ENCODE measurements at regions not wholly inside any gene's neighbourhood (a gene's known extent, or its start where the extent isn't known, plus 50 kb on each side); places are given as distances from the start of the nearest gene placed in this dataset.

DNA sequence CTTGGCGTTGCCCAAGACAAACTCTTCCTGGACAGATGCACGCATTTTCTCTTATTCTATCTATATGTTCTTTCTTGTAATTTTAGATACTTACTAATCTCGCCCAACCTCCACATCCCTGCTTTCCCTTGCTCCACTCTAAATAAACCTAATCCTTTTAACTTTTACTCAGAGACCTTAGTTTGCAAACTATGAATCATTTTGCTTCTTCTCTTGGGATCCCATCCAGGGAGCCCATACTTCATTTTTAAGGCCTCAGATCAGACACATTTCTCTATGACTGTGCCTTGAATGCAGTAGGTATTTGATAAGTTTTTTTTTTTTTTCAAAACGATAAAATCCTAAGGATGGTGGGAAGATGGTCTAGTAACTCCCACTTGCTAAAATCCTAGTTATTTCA lies 353.8 kb upstream of the HAND2 start (continued):
- TF ChIP-seq OSR1 (CRISPR knock-in tag; IDR thresholded peaks at IDR 0.05) = no peak

DNA sequence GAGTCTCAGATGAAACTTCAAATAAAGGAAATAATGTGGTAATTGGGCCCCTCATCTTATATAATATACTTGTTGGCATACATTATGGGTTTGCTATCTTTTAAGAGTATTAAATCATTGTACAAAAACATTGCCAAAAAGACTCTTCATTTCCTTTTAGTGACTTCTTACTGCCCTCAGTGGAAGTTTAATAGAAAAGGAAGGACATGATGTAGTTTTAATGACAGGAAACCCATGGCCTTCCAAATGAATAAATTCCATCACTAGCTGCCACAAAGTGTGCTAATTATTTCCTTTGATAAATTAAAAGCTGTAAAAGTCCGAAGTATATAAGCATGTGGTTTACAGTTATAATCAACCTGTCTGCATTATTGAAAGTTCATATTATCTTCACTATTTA lies 350.9 kb upstream of the HAND2 start:
- TF ChIP-seq ISL1 (CRISPR knock-in tag; IDR thresholded peaks at IDR 0.05) (peak; percentile 84), BACH2 (CRISPR knock-in tag; IDR thresholded peaks at IDR 0.05; ENCODE audit: borderline replicate concordance) (no peak)
- no peak for ATAC-seq

DNA sequence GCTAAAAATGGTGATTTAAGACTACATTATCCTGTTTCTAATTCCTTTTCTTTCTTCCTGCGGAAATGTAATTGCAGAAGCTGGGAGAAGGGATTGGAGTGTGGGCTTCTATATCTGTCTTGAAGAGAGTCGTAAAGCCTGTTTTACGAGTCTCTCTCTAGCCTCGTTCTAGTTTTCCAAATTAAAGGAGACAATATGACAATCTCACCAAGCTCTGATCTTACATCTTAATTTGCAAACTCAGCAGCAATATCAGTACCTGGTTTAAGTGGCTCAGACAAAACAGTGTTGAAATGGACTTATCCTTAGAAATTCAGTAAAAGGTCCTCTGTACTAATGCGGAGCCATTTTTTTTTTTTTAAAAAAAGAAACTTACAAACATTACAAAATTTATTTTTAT lies 349.5 kb upstream of the HAND2 start:
- TF ChIP-seq ZNF565 (CRISPR knock-in tag; conservative IDR thresholded peaks at IDR 0.05; ENCODE audit: low read depth) = no peak
- TF ChIP-seq, protein P1, sequence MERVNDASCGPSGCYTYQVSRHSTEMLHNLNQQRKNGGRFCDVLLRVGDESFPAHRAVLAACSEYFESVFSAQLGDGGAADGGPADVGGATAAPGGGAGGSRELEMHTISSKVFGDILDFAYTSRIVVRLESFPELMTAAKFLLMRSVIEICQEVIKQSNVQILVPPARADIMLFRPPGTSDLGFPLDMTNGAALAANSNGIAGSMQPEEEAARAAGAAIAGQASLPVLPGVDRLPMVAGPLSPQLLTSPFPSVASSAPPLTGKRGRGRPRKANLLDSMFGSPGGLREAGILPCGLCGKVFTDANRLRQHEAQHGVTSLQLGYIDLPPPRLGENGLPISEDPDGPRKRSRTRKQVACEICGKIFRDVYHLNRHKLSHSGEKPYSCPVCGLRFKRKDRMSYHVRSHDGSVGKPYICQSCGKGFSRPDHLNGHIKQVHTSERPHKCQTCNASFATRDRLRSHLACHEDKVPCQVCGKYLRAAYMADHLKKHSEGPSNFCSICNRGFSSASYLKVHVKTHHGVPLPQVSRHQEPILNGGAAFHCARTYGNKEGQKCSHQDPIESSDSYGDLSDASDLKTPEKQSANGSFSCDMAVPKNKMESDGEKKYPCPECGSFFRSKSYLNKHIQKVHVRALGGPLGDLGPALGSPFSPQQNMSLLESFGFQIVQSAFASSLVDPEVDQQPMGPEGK (CRISPR knock-in tag; IDR thresholded peaks at IDR 0.05; ENCODE audit: borderline replicate concordance) = no peak
- TF ChIP-seq, protein P2, sequence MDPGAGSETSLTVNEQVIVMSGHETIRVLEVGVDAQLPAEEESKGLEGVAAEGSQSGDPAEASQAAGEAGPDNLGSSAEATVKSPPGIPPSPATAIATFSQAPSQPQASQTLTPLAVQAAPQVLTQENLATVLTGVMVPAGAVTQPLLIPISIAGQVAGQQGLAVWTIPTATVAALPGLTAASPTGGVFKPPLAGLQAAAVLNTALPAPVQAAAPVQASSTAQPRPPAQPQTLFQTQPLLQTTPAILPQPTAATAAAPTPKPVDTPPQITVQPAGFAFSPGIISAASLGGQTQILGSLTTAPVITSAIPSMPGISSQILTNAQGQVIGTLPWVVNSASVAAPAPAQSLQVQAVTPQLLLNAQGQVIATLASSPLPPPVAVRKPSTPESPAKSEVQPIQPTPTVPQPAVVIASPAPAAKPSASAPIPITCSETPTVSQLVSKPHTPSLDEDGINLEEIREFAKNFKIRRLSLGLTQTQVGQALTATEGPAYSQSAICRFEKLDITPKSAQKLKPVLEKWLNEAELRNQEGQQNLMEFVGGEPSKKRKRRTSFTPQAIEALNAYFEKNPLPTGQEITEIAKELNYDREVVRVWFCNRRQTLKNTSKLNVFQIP (CRISPR knock-in tag; IDR thresholded peaks at IDR 0.05; ENCODE audit: borderline replicate concordance, low read depth) = no peak
- TF ChIP-seq, protein P3, sequence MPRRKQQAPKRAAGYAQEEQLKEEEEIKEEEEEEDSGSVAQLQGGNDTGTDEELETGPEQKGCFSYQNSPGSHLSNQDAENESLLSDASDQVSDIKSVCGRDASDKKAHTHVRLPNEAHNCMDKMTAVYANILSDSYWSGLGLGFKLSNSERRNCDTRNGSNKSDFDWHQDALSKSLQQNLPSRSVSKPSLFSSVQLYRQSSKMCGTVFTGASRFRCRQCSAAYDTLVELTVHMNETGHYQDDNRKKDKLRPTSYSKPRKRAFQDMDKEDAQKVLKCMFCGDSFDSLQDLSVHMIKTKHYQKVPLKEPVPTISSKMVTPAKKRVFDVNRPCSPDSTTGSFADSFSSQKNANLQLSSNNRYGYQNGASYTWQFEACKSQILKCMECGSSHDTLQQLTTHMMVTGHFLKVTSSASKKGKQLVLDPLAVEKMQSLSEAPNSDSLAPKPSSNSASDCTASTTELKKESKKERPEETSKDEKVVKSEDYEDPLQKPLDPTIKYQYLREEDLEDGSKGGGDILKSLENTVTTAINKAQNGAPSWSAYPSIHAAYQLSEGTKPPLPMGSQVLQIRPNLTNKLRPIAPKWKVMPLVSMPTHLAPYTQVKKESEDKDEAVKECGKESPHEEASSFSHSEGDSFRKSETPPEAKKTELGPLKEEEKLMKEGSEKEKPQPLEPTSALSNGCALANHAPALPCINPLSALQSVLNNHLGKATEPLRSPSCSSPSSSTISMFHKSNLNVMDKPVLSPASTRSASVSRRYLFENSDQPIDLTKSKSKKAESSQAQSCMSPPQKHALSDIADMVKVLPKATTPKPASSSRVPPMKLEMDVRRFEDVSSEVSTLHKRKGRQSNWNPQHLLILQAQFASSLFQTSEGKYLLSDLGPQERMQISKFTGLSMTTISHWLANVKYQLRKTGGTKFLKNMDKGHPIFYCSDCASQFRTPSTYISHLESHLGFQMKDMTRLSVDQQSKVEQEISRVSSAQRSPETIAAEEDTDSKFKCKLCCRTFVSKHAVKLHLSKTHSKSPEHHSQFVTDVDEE (CRISPR knock-in tag; IDR thresholded peaks at IDR 0.05) = no peak
- TF ChIP-seq, protein P4, sequence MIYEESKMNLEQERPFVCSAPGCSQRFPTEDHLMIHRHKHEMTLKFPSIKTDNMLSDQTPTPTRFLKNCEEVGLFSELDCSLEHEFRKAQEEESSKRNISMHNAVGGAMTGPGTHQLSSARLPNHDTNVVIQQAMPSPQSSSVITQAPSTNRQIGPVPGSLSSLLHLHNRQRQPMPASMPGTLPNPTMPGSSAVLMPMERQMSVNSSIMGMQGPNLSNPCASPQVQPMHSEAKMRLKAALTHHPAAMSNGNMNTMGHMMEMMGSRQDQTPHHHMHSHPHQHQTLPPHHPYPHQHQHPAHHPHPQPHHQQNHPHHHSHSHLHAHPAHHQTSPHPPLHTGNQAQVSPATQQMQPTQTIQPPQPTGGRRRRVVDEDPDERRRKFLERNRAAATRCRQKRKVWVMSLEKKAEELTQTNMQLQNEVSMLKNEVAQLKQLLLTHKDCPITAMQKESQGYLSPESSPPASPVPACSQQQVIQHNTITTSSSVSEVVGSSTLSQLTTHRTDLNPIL (CRISPR knock-in tag; IDR thresholded peaks at IDR 0.05; ENCODE audit: low read depth) = no peak
- ATAC-seq = no peak

DNA sequence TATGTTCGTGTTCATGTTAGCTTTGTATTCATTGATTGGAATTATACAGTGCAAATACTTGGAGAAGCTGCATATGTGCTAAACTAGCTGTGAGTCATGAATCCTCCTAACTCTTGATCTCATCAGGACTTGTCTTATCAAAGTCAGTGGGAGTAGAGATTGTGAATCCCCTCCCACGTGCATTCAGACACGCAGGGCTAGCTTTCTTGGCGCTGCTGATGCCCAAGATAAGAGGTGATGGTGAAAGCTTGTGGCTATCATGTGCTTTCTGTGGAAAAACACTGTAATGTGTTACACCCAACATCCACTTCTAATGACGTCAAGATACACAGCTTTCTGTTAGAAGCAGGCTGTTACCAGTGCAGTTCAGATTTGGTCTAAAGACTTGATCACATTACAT lies 348.7 kb upstream of the HAND2 start:
- TF ChIP-seq TCF4 (CRISPR knock-in tag; IDR thresholded peaks at IDR 0.05; ENCODE audit: borderline replicate concordance) = peak; percentile 55; the same call in 1 of the 2 replicates
- 0 out of 2 replicates have a peak, but pooled peaks have one; percentile 16 for TF ChIP-seq ZNF8 (CRISPR knock-in tag; IDR thresholded peaks at IDR 0.05)
- peak; percentile 59; the same call in 1 of the 2 replicates for TF ChIP-seq ZNF565 (CRISPR knock-in tag; conservative IDR thresholded peaks at IDR 0.05; ENCODE audit: low read depth)
- no peak for TF ChIP-seq ZNF70 (CRISPR knock-in tag; IDR thresholded peaks at IDR 0.05)
- no peak for TF ChIP-seq CSDC2 (CRISPR knock-in tag; IDR thresholded peaks at IDR 0.05)
- TF ChIP-seq, protein P3 (CRISPR knock-in tag; IDR thresholded peaks at IDR 0.05) = peak; percentile 79; the same call in 1 of the 2 replicates
- no peak for TF ChIP-seq BACH2 (CRISPR knock-in tag; IDR thresholded peaks at IDR 0.05; ENCODE audit: borderline replicate concordance)
- no peak for ATAC-seq

DNA sequence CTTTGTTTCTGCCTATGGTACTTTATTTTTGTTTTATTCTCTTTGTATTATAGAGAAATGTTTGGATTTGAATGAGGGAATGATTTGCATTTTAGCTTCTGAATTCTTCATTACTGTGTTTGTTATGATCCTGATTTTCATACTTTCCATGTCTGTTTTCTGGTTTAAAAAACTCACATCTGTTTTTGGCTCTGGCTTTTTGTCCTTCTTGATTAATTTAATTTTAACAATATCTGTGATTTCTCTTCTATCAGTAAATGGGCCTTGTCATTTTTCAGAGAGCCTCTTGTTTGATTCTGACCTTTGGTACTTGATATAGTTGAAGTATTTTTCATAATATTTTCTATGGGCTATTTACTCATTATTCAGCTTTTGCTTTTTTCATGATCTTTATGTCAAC lies 341.6 kb upstream of the HAND2 start:
- no peak for ATAC-seq
- TF ChIP-seq, protein P1 (CRISPR knock-in tag; IDR thresholded peaks at IDR 0.05; ENCODE audit: borderline replicate concordance) = no peak
- TF ChIP-seq RARB (CRISPR knock-in tag; IDR thresholded peaks at IDR 0.05) = no peak
- TF ChIP-seq, protein P3 (CRISPR knock-in tag; IDR thresholded peaks at IDR 0.05) = peak; percentile 64; the same call in 1 of the 2 replicates
- no peak for TF ChIP-seq TOX (CRISPR knock-in tag; IDR thresholded peaks at IDR 0.05; ENCODE audit: borderline replicate concordance)
- no peak for TF ChIP-seq ARNTL (CRISPR knock-in tag; IDR thresholded peaks at IDR 0.05; ENCODE audit: borderline replicate concordance, low read depth)
- TF ChIP-seq, protein P4 (CRISPR knock-in tag; IDR thresholded peaks at IDR 0.05; ENCODE audit: low read depth) = no peak
- TF ChIP-seq BACH2 (CRISPR knock-in tag; IDR thresholded peaks at IDR 0.05; ENCODE audit: borderline replicate concordance) = no peak

Measured in SK-N-SH treated with all-trans-retinoic acid at 6 μM for 48 hours (cell line).